IMR-90 (cell line): ENCODE measurements at regions not wholly inside any gene's neighbourhood (a gene's known extent, or its start where the extent isn't known, plus 50 kb on each side); places are given as distances from the start of the nearest gene placed in this dataset.

Experiments
- ATAC-seq: fragments of 200-7000 bp; cut with Tn5 transposase; 2 replicates; pipeline ENCODE4 v1.9.1; 2020; ENCODE audit warnings: low read depth, mild to moderate bottlenecking, moderate library complexity
- BruUV-seq: library from RNA; stranded (reverse); fragments of 400-500 nt; replicated peaks from 2 replicates; lab custom pipeline; 2021; lab: Mats Ljungman, UMichigan
- CTCF ChIA-PET: fragments of 300-600 bp; formaldehyde crosslinking; extraction: SDS; loops from one replicate; lab custom pipeline; 2021; ENCODE audit warnings: antibody characterized with exemption; lab: Yijun Ruan, JAX
- POLR2A ChIA-PET: fragments of 300-600 bp; sonication (Branson Sonifier 250); formaldehyde crosslinking; loops from one replicate; lab custom pipeline; 2022; ENCODE audit warnings: antibody characterized with exemption; ENCODE audit not compliant: unreplicated experiment; lab: Charles Lee
- DNase-seq: peaks from one replicate; pipeline ENCODE4 v3.0.0; 2013
- H2AFZ ChIP-seq: replicated peaks from 2 replicates; pipeline ENCODE3; 2013; ENCODE audit warnings: low read length, mild to moderate bottlenecking; ENCODE audit not compliant: poor library complexity
- H2AK5ac ChIP-seq: 2 replicates; pipeline ENCODE4 v1.6.1; 2013; ENCODE audit warnings: low read depth, low read length, inconsistent platforms
- H2AK9ac ChIP-seq: replicated peaks from 2 replicates; pipeline ENCODE3; 2013; ENCODE audit warnings: mild to moderate bottlenecking, low read depth, low read length, moderate library complexity; ENCODE audit not compliant: poor library complexity
- H2BK120ac ChIP-seq: 2 replicates; pipeline ENCODE4 v1.6.1; 2013; ENCODE audit warnings: low read depth, low read length, inconsistent platforms
- H2BK15ac ChIP-seq: 3 replicates; pipeline ENCODE4 v1.6.1; 2013; ENCODE audit warnings: low read depth, low read length, inconsistent platforms
- H2BK20ac ChIP-seq: 2 replicates; pipeline ENCODE4 v1.6.1; 2013; ENCODE audit warnings: low read depth, mild to moderate bottlenecking, inconsistent platforms, low read length, moderate library complexity
- H2BK5ac ChIP-seq: 2 replicates; pipeline ENCODE4 v1.6.1; 2013; ENCODE audit warnings: mild to moderate bottlenecking, low read depth, low read length, inconsistent platforms; ENCODE audit not compliant: poor library complexity, severe bottlenecking
- H3K14ac ChIP-seq: replicated peaks from 2 replicates; pipeline ENCODE4 v1.6.1; 2013; ENCODE audit warnings: low read depth, low read length, inconsistent platforms
- H3K18ac ChIP-seq: 2 replicates; pipeline ENCODE4 v1.6.1; 2013; ENCODE audit warnings: low read depth, low read length, control low read depth
- H3K23ac ChIP-seq: 2 replicates; pipeline ENCODE4 v1.6.1; 2013; ENCODE audit warnings: low read depth, low read length, inconsistent platforms
- H3K27ac ChIP-seq: 2 replicates; pipeline ENCODE4 v1.5.1; 2013; ENCODE audit warnings: mild to moderate bottlenecking, control low read depth, low read length; ENCODE audit not compliant: insufficient read depth
- H3K27me3 ChIP-seq: 2 replicates; pipeline ENCODE4 v1.6.1; 2013; ENCODE audit warnings: low read length; ENCODE audit not compliant: control insufficient read depth, insufficient read depth
- H3K36me3 ChIP-seq: 2 replicates; pipeline ENCODE4 v1.6.1; 2013; ENCODE audit warnings: low read length, mixed read lengths; ENCODE audit not compliant: control insufficient read depth, insufficient read depth
- H3K4ac ChIP-seq: 2 replicates; pipeline ENCODE4 v1.6.1; 2013; ENCODE audit warnings: low read depth, low read length, inconsistent platforms
- H3K4me1 ChIP-seq: 2 replicates; pipeline ENCODE4 v1.6.1; 2013; ENCODE audit warnings: low read length, mixed read lengths; ENCODE audit not compliant: control insufficient read depth, insufficient read depth
- H3K4me2 ChIP-seq: 2 replicates; pipeline ENCODE4 v1.6.1; 2013; ENCODE audit warnings: low read depth, mild to moderate bottlenecking, control low read depth, low read length, moderate library complexity
- H3K4me3 ChIP-seq: 2 replicates; pipeline ENCODE4 v1.5.1; 2013; ENCODE audit warnings: low read depth, mild to moderate bottlenecking, control low read depth, low read length, moderate library complexity; ENCODE audit not compliant: insufficient read depth
- H3K56ac ChIP-seq: 2 replicates; pipeline ENCODE4 v1.6.1; 2013; ENCODE audit warnings: low read length, inconsistent platforms; ENCODE audit not compliant: insufficient read depth; ENCODE audit errors: extremely low read depth
- H3K79me1 ChIP-seq, 2 experiments: 2 replicates each; pipeline ENCODE4 v1.6.1; 2013; ENCODE audit warnings: low read length in 2 of 2, inconsistent platforms in 1 of 2, low read depth in 1 of 2
- H3K9ac ChIP-seq: 2 replicates; pipeline ENCODE4 v1.6.1; 2013; ENCODE audit warnings: low read depth, low read length, control low read depth
- H3K9me1 ChIP-seq: 2 replicates; pipeline ENCODE4 v1.6.1; 2013; ENCODE audit warnings: low read length, inconsistent platforms; ENCODE audit not compliant: insufficient read depth
- H3K9me3 ChIP-seq: 2 replicates; pipeline ENCODE4 v1.6.1; 2013; ENCODE audit warnings: low read length; ENCODE audit not compliant: control insufficient read depth, insufficient read depth
- H4K20me1 ChIP-seq: 2 replicates; pipeline ENCODE4 v1.6.1; 2013; ENCODE audit warnings: low read length, inconsistent platforms; ENCODE audit not compliant: insufficient read depth
- H4K5ac ChIP-seq: 2 replicates; pipeline ENCODE4 v1.6.1; 2013; ENCODE audit warnings: mild to moderate bottlenecking, low read depth, low read length, control low read depth
- H4K8ac ChIP-seq, 2 experiments: 2 replicates each; pipeline ENCODE4 v1.6.1; 2013; ENCODE audit warnings: low read depth in 2 of 2, low read length in 2 of 2, control low read depth in 1 of 2, inconsistent platforms in 1 of 2
- H4K91ac ChIP-seq: 2 replicates; pipeline ENCODE4 v1.6.1; 2013; ENCODE audit warnings: low read depth, low read length, inconsistent platforms; ENCODE audit not compliant: insufficient read depth
- BHLHE40 ChIP-seq: fragments of 150-350 bp; IDR thresholded peaks from 2 replicates; pipeline ENCODE4 v1.6.1; 2016; ENCODE audit warnings: mild to moderate bottlenecking, low read depth, low read length
- CEBPB ChIP-seq: IDR thresholded peaks from 2 replicates; pipeline ENCODE4 v1.6.1; 2012; ENCODE audit warnings: low read depth, low read length, improper control_type of control experiment
- CHD1 ChIP-seq: IDR thresholded peaks from 2 replicates; pipeline ENCODE4 v1.6.1; 2012; ENCODE audit warnings: low read depth, low read length, improper control_type of control experiment
- CTCF ChIP-seq: conservative IDR thresholded peaks from 2 replicates; pipeline ENCODE4 v1.5.1; 2012; ENCODE audit warnings: mild to moderate bottlenecking, low read depth, low read length, improper control_type of control experiment
- ELK1 ChIP-seq: fragments of 150-350 bp; IDR thresholded peaks from 2 replicates; pipeline ENCODE4 v1.6.1; 2016; ENCODE audit warnings: low read depth, mild to moderate bottlenecking, low read length, moderate library complexity, borderline replicate concordance
- FOS ChIP-seq: fragments of 150-350 bp; IDR thresholded peaks from 2 replicates; pipeline ENCODE4 v1.6.1; 2016; ENCODE audit warnings: low read depth, low read length
- MAFK ChIP-seq: IDR thresholded peaks from 2 replicates; pipeline ENCODE4 v1.6.1; 2012; ENCODE audit warnings: low read depth, low read length, improper control_type of control experiment
- MAZ ChIP-seq: IDR thresholded peaks from 2 replicates; pipeline ENCODE4 v1.6.1; 2012; ENCODE audit warnings: low read depth, mild to moderate bottlenecking, low read length, improper control_type of control experiment, moderate library complexity, borderline replicate concordance
- MXI1 ChIP-seq: IDR thresholded peaks from 2 replicates; pipeline ENCODE4 v1.6.1; 2012; ENCODE audit warnings: low read depth, mild to moderate bottlenecking, low read length, moderate library complexity, borderline replicate concordance
- NFE2L2 ChIP-seq: fragments of 150-350 bp; IDR thresholded peaks from 2 replicates; pipeline ENCODE4 v1.6.1; 2016; ENCODE audit warnings: low read depth, mild to moderate bottlenecking, low read length
- POLR2A ChIP-seq: IDR thresholded peaks from 2 replicates; pipeline ENCODE4 v1.6.1; 2012; ENCODE audit warnings: mild to moderate bottlenecking, low read depth, low read length
- RAD21 ChIP-seq: IDR thresholded peaks from 2 replicates; pipeline ENCODE4 v1.6.1; 2012; ENCODE audit warnings: low read length, improper control_type of control experiment
- RCOR1 ChIP-seq: IDR thresholded peaks from 2 replicates; pipeline ENCODE4 v1.6.1; 2012; ENCODE audit warnings: mild to moderate bottlenecking, low read length, improper control_type of control experiment; ENCODE audit not compliant: insufficient replicate concordance
- RFX5 ChIP-seq: IDR thresholded peaks from 2 replicates; pipeline ENCODE4 v1.8.0; 2012; ENCODE audit warnings: low read depth, mild to moderate bottlenecking, low read length, moderate library complexity
- SMC3 ChIP-seq: fragments of 150-350 bp; IDR thresholded peaks from 2 replicates; pipeline ENCODE4 v1.6.1; 2016; ENCODE audit warnings: low read depth, mild to moderate bottlenecking, antibody characterized with exemption, low read length, moderate library complexity
- USF2 ChIP-seq: fragments of 150-350 bp; IDR thresholded peaks from 2 replicates; pipeline ENCODE4 v1.6.1; 2017; ENCODE audit warnings: mild to moderate bottlenecking, antibody characterized with exemption, low read length, low read depth
- WGBS, 2 experiments: methylation state at CpG; one replicate each; pipeline versions ENCODE4 v1.1.5 to v1.1.7; 2013; ENCODE audit warnings: missing lambda C conversion rate in 2 of 2; ENCODE audit not compliant: insufficient read length in 1 of 2; ENCODE audit errors: extremely low coverage in 2 of 2; 5-methylcytosine and 5-hydroxymethylcytosine counted together
- dilution Hi-C: fragments of 300-500 bp; cut with HindIII; formaldehyde crosslinking; loops from one replicate; pipeline ENCODE4 v1.14.3; 2018; ENCODE audit warnings: low sequenced_read_pairs; ENCODE audit not compliant: unreplicated experiment
- in situ Hi-C: fragments of 300-500 bp; cut with MboI; formaldehyde crosslinking; loops from 3 replicates; pipeline ENCODE4 v1.14.3; 2019; ENCODE audit warnings: low sequenced_read_pairs, inconsistent platforms, mixed read lengths
- intact Hi-C: fragments of 100-400 bp; cut with micrococcal nuclease; formaldehyde crosslinking; loops from 2 replicates; pipeline ENCODE4 v1.10.0; 2022

GRCh38 chr6:51464956-51465355, 622.5 kb downstream of the PKHD1 start:
- no peaks in the 10 kb centered on the region for H3K79me1 ChIP-seq
- no peak overlapping the region for H2BK5ac ChIP-seq
- WGBS, 2 experiments = no CpG with 5 or more reads among the region's 1 CpG
- no peaks in the 10 kb centered on the region for H3K9me1 ChIP-seq
- H3K4me2 ChIP-seq = no peak overlapping the region
- no peak for ATAC-seq
- no peak overlapping the region for H3K27ac ChIP-seq
- in situ Hi-C loops = no loop called here
- H3K9me3 ChIP-seq = no peaks in the 10 kb centered on the region
- no peak overlapping the region for H2BK20ac ChIP-seq
- no TSS peak for BruUV-seq
- H3K36me3 ChIP-seq = no peaks in the 10 kb centered on the region
- no peaks in the 10 kb centered on the region for H3K4me1 ChIP-seq
- no peak overlapping the region for H3K9ac ChIP-seq
- no peaks in the 10 kb centered on the region for H3K27me3 ChIP-seq
- ChIA-PET POLR2A (no interaction called here), CTCF (no interaction called here)
- dilution Hi-C loops = no loop called here
- no peak overlapping the region for H4K8ac ChIP-seq
- no peak overlapping the region for H2BK120ac ChIP-seq
- TF ChIP-seq RAD21 = no peak
- TF ChIP-seq CHD1 = no peak
- TF ChIP-seq BHLHE40 = no peak
- TF ChIP-seq CEBPB = no peak
- TF ChIP-seq FOS = no peak
- TF ChIP-seq ELK1 = no peak
- TF ChIP-seq MAFK = no peak
- no peak for TF ChIP-seq SMC3
- no peak for TF ChIP-seq RFX5
- no peak for TF ChIP-seq MXI1
- TF ChIP-seq CTCF = no peak
- TF ChIP-seq POLR2A = no peak
- no peak for TF ChIP-seq USF2
- no peak for TF ChIP-seq MAZ
- no peak for TF ChIP-seq NFE2L2
- TF ChIP-seq RCOR1 = no peak
- H2BK15ac ChIP-seq = no peak overlapping the region
- no peak overlapping the region for H4K91ac ChIP-seq
- H3K23ac ChIP-seq = no peak overlapping the region
- no peak overlapping the region for H3K4me3 ChIP-seq
- intact Hi-C loops = no loop called here
- no peaks in the 10 kb centered on the region for H4K20me1 ChIP-seq
- H3K18ac ChIP-seq = no peak overlapping the region
- no peak overlapping the region for H3K56ac ChIP-seq
- no peak overlapping the region for H2AK9ac ChIP-seq
- no peak overlapping the region for H3K14ac ChIP-seq
- H2AFZ ChIP-seq = no peak overlapping the region
- DNase-seq = no peak
- no peak overlapping the region for H3K4ac ChIP-seq
- no peak overlapping the region for H4K5ac ChIP-seq
- no peak overlapping the region for H2AK5ac ChIP-seq
